HPDE6-E6E7 (cell line): ENCODE measurements at regions not wholly inside any gene's neighbourhood (a gene's known extent, or its start where the extent isn't known, plus 50 kb on each side); places are given as distances from the start of the nearest gene placed in this dataset.
"Not testable (repeated sequence)": the region's sequence is repeated elsewhere in the genome, so short reads cannot be mapped to it uniquely, and the experiment has no call there.

Experiments
- DNase-seq: peaks from one replicate; pipeline ENCODE4 v3.0.0; 2011; ENCODE audit warnings: missing footprints; ENCODE audit errors: extremely low spot score

DNA sequence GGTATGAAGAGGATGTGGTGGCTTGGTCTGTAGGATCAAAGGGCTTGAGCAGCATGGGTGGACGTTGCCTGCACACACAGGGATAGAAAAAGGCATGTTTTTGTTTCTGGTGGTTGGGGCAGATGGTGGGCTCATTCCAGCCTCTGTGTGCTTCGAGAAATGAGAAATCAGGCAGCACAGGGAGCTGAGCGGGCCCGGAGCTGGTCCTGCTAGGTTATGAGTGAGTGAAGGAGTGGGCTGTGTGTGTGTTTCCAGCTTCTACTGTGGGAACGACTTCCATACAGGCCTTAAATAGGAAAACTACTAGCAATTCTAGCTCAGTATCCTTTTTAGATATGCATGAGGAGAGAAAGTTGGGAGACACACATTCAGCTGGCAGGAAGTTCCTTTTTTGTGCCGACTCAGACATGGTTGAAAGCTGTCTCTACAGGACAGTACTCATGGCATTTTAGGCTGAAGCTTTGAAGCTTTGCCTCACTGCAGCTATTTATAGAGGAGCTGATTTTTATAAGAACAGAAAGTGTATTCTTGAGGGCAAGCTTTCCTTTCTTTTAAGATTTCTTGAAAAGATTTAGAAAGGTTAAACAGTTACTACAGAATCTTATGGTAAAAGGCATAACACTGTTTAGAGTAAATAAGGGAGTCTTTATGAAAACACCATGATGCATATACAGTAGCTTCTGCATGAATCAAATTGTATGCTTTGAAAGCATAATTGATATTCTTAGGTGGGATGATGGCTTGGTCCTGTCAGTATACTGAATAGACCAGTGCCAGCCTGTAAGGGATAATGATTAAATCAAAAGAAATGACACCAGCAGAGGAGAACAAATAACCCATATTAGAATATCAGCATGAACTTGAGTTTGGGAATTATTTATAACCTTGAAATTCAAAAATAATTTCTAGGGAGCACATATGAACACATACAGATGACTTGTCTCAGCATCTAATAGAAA, 104.0 kb upstream of the MAN1A1 start:
- DNase-seq = no peak

DNA sequence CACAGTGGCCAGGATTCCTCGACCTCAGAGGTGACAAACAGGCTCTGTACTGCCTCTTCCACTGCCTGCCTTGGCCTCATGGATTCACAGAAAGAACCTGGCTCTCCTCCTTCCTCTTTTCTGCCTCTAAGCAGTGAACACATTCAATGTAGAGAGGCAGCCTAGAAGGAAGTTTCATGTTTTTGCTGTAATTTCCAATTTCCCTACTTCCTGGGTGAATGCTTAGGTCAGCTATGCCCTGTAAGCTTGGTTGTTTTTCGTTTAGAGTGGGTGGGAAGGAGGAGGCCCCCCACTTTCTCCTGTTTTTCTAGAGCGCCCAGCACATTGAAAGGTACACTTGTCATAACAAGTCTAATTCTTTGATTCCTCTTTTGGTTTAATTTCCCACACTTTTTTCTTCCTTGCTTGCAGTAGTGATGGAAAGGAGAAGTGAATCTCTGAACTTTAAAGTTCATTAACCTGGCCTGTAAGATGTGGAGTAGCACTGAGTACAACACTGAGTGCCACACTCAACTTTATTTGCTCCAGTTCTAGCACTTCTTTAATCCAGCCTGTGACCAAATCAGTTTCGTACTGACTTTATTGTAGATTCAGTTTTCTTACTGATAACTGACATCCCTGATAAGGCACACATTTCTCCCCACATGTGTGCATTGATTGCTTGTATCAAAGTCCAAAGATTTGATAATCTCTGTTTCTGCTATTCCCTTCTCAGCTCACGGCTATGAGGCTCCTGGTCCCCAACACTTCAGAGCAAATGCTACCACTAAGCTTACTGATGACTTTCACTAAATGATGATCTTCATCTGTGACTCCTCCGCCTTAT, 100.0 kb upstream of the MAN1A1 start:
- DNase-seq = no peak

DNA sequence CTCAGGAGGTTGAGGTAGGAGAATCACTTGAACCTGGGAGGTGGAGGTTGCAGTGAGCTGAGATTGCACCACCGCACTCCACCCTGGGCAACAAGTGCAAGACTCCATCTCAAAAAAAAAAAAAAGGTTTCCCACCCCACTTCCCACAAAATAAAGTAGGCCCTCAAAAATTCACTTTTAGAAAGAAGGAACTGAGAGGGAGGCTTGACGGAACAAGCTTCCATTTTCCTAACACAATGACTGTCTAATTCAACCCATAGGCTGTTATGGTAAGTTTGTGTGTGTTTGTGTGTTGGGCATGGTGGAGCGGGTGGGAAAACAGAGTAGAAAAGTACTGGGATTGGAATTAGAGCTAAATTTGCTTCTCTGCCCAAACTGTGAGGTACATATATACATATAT, 98.4 kb upstream of the MAN1A1 start:
- no peak for DNase-seq

DNA sequence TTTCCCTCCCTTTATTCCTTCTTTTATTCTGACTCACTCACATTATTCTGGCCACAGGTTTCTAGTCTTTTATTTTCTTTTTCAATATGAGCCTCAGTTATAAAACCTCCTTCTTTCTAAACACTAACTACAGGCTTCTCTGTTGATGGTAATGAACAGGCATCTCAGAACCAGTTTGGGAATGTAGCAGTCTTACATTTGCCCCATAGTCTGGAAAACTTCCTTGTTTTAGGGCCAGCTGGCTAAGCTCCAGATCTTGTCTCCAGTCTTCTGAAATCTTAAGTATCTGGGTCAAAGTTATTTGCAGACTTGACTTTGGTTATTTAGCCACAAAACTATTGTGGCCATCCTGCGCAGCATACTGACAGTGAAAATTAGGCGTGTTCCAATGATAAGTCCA, 97.0 kb upstream of the MAN1A1 start:
- DNase-seq = peak; percentile 4

DNA sequence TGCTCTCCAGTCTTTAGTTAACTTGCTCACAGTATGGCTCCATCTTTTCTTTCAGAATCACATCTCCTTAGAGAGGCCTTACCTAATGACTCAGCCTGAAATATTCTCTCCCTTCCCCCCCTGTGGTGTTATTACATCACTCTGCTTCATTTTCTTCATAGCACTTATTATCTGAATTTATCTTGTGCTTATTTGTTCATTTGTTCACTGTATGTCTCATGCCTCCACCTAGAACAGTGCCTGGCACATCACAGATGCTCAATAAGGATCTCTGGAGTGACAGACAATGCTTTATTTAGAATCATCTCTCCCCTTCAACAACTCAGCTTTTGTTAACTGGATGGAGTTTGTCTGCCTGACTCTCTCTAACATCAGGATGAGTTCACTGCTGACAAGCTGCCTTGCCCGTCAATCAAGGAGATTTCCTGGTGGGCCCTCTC, 96.6 kb upstream of the MAN1A1 start:
- DNase-seq = peak; percentile 15

DNA sequence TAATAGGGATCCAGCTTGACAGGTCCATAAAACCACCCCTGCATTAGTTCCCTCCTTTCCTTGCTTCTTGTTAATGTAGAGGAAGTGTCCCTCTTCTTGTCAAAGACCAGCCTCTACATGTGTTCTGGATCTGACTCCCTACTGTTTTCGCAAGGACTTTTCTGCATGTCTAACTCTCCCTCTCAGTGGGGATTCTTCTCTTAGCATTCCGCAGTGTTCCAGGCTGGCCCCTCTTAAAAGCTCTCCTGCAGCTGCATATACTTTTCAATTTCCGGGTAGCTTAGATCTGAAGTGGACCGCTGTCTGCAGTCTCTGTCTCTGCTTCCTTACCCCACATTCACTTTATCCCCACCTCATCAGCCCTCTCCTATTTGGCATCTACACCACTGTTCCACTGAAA, 96.1 kb upstream of the MAN1A1 start:
- DNase-seq = no peak

DNA sequence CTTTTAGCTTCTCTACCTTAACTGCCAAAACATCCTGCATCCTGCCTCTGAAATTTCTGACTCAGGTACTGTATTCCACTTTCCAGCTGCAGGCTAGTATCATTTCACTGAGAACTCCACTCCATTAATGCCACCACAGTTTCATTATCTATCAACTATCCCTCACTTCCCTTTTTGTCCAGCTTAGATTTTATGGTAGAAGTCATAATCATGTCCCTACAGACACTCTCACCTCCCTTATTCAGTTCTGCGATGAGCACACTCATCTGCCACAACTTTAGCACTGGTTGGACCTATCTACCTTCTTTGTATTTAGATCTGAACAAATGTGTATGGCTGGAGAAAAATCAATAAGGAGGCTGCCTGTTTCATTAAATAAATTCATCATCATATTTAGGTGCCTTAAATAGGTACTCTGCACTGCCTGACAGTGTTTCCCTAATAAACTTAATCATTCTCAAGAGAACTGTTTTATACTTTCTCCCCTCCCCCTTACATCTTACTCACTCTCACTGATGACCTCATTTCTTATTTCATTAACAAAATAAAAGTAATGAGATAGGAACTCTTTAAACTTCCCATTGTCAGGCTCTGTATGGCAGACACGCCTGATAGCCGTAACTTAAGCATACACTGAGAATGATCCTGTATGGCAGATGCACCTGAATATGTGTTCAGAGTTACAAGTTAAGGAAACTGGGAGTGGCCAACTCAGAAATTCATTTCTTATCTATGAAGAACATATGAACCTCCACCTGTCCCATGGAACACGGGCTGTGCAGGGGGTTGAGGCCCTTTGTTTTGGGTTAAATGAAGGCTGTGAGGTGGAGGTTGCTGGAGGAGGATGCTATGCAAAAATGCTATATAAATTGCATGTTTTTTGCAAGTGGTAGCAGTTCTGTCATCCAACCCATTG, 95.3 kb upstream of the MAN1A1 start:
- no peak for DNase-seq

DNA sequence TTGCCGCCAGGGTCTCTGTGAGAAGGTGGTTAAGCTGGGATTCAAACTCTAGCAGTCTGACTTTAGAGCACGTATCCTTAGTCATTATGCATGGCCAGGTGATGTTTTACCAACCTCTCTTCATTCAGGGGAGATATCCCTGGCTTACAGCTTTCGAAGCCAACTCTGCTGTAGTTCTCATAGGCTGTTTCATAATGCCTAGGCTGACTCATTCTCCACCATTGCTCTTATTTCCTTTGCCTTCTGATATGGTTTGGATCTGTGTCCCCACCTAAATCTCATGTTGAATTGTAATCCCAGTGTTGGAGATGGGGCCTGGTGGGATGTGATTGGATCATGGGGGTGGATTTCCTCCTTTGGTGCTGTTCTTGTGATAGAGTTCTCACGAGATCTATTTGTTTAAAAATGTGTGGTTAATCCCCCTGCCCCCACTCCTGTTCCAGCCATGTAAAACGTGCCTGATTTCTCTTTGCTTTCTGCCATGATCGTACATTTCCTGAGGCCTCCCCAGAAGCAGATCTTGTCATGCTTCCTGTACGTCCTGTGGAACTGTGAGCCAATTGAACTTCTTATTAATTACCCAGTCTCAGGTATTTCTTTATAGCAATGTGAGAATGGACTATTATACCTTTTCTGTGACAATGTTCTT, 94.6 kb upstream of the MAN1A1 start:
- DNase-seq = no peak

DNA sequence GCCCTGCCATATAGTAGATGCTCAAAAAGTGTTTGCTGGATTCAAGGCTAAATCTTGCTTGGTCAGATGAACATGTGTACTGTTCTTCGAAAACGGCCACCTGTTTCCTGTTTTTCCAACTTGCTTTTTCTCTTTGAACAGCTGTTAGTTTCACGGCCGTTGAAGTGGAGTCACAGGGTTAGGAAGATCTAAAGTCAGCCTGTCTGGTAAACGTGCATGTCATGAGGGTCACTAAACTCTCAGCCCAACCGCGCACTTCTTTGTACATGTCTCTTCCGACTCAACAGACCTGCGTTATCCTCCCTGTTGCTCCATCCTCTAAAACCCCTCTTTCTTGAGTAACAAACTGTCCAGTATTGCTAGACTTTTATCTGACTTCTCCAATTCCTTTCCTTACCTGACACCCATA, 93.2 kb upstream of the MAN1A1 start:
- no peak for DNase-seq

DNA sequence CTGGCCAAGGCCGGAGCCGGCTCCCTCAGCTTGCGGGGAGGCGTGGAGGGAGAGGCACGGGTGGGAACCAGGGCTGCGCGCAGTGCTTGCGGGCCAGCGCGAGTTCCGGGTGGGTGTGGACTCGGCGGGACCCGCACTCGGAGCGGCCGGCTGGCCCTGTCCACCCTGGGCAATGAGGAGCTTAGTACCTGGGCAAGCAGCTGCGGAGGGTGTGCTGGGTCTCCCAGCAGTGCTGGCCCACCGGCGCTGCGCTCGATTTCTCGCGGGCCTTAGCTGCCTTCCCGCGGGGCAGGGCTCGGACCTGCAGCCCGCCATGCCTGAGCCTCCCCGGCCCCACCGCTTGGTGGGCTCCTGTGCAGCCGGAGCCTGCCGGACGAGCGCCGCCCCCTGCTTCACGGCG, 91.4 kb upstream of the MAN1A1 start:
- no peak for DNase-seq

DNA sequence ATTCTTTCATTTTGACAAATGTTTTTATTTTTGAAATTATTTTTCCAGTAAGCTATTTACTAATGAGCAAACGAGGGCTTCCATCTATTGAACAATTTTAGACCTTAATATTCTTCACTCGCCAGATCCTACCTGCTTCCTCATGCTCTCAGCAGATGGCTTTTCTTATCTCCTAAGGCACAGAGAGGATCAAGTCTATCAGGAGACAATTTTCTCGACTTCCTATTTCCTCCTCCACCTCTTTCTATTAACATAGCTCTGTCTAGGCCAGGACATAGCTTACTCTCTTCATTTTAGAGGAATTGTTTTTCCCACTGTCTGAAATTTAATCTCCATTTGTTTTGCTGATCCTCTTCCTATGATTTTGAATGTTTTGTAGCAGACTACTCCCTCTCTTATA, 87.0 kb upstream of the MAN1A1 start:
- no peak for DNase-seq

DNA sequence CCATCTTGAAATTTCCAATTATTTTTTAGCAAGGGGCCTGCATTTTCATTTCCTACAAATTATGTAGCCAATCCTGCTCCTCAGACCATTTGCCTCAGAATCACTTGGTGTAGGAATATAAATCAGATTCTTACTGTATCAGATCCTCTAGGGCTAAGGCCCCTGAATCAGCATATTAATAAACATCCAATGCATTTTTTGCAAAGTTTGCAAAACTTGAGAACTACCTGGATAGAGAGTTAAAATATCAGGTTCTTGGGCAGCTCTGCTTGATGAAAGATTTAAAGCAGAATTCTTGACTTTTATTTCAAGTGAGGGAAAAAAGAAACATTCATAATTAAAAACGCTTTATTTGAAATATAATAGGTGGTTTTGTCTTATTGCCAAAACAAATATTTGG, 82.2 kb upstream of the MAN1A1 start:
- no peak for DNase-seq

DNA sequence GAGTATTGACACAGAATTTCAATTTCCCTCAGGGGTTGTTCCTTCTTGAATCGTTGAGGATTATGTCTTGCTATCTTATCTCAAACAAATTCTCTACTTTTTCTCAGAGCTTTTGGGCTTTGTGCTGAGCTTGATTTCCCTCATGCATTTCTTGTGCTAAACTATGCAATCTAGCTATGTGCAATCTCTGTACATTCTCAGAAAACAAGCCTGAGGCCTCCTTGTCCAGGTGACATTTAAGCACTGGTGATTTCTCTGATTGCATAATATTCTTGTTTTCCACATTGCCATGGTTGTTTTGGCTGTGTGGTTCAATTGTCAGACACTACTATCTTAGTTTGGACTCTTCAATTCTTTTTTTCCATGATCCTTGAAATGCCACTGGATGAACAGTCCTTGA, 81.2 kb upstream of the MAN1A1 start:
- DNase-seq = no peak

DNA sequence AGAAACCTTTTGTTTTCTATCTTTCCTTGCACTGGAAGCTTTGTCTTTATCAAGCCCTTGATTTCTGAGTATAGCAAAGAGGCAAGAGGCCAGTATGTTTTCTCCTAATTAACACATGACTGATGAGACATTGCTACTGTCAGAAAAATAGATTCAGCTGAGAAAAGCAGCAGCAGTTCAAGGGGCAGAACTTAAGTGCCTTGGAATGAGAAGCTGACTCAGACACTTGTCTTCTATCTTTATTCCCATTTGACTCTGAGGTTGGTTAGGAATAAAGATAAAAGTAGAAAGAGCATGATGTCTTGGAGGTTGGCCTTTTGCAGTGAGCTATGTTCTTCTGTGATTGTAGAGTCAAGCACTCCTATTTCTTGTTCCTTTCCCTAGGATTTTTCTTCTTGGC, 79.1 kb upstream of the MAN1A1 start:
- DNase-seq = no peak

DNA sequence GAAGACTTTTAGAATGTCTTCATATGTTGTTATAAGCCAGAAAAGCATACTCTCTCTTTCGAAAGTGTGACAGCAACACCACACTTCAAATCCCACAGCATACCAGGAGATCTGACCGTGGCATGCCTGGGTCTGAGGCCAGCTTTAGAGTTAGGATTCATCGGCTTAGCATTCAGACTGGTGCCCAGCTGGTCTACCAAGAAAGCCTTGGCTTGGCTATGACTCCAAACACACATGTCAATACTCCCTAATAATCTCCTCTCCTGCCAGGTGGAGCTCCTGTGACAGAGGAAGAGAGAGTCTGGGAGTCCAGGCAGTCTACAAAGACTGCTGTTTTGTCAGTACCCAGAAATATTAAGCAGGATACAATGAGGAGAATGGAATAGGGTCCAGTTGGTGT, 77.1 kb upstream of the MAN1A1 start:
- no peak for DNase-seq

DNA sequence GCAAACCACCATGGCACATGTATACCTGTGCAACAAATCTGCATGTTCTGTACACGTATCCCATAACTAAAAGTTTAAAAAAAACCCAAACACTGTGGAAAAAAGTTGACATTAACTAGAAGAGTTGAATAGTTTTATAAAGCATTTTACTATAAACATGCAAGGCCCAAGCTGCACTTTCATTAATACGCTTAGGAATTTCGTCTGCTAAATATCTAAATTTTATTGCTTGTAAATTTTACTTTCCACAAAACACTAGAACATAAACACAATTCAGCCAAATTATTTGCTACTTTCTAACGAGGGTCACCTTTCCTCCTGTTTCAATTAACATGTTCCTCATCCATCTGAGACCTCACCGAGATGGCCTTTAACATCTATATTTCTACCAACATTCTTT, 74.4 kb upstream of the MAN1A1 start:
- no peak for DNase-seq

DNA sequence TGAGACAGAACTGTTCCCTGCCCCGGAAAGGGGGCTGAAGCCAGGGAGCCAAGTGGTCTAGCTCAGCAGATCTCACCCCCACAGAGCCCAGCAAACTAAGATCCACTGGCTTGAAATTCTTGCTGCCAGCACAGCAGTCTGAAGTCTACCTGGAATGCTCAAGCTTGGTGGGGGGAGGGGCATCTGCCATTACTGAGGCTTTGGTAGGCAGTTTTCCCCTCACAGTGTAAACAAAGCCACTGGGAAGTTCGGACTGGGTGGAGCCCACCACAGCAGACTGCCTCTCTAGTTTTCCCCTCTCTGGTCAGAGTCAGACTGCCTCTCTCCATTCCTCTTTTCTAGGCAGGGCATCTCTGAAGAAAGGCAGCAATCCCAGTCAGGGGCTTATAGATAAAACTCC, 68.5 kb upstream of the MAN1A1 start:
- DNase-seq = not testable (repeated sequence)

DNA sequence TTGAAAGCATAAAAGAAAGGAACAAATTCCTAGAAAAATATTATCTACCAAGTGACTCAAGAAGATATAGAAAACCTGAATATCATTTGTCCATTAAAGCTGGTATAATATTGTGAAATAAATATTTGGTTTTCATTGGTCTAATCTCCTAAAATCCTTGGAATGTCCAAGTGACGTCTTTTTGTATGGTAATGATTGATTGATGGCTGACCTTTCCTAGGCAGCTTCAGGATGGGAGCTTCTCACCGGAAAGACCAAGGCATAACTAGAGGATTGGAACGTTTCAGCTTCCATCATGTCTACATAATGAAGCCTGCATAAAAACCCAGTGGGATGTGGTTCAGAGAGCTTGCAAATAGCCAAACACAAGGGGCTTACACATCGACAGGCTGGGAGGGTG, 57.6 kb upstream of the MAN1A1 start:
- DNase-seq = no peak

DNA sequence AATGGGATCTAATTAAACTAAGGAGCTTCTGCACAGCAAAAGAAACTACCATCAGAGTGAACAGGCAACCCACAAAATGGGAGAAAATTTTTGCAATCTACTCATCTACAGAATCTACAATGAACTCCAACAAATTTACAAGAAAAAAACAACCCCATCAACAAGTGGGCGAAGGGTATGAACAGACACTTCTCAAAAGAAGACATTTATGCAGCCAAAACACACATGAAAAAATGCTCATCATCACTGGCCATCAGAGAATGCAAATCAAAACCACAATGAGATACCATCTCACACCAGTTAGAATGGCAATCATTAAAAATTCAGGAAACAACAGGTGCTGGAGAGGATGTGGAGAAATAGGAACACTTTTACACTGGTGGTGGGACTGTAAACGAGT, 55.6 kb upstream of the MAN1A1 start:
- not testable (repeated sequence) for DNase-seq
